Heart right ventricle (tissue), 15 donors: ENCODE measurements at regions not wholly inside any gene's neighbourhood (a gene's known extent, or its start where the extent isn't known, plus 50 kb on each side); places are given as distances from the start of the nearest gene placed in this dataset.

ENCODE experiments used
- ATAC-seq, 8 donors: fragments of 200-7000 bp; cut with Tn5 transposase; one replicate each; pipeline ENCODE4 v1.9.1; 2020; ENCODE audit warnings: mild to moderate bottlenecking in 8 of 8, moderate library complexity in 8 of 8, moderate number of reproducible peaks in 1 of 8
- DNase-seq, 2 donors: peaks; one replicate each; pipeline ENCODE4 v3.0.0-alpha.2; 2020
- H3K27ac ChIP-seq, 10 donors: fragments of 200-600 bp; sonication (generic) in 2 of 10; one replicate each; pipeline versions ENCODE4 v1.5.0 to v1.8.0; 2020 to 2022; ENCODE audit warnings: mild to moderate bottlenecking in 3 of 10
- H3K27me3 ChIP-seq, 7 donors: fragments of 200-600 bp; one replicate each; pipeline ENCODE4 v1.8.0; 2021 to 2022; ENCODE audit warnings: mild to moderate bottlenecking in 2 of 7
- H3K36me3 ChIP-seq, 9 donors: fragments of 200-600 bp; sonication (generic) in 1 of 9; one replicate each; pipeline versions ENCODE4 v1.5.0 to v1.8.0; 2020 to 2022; ENCODE audit warnings: mild to moderate bottlenecking in 2 of 9
- H3K4me1 ChIP-seq, 9 donors: fragments of 200-600 bp; sonication (generic) in 1 of 9; one replicate each; pipeline versions ENCODE4 v1.5.0 to v1.8.0; 2020 to 2022; ENCODE audit warnings: mild to moderate bottlenecking in 4 of 9
- H3K4me3 ChIP-seq, 10 donors: fragments of 200-600 bp; sonication (generic) in 2 of 10; one replicate each; pipeline versions ENCODE4 v1.5.0 to v1.8.0; 2020 to 2022; ENCODE audit warnings: mild to moderate bottlenecking in 7 of 10, moderate library complexity in 2 of 10
- H3K9me3 ChIP-seq, 11 donors: fragments of 200-600 bp in 10 of 11; sonication (generic) in 2 of 11; one replicate each; pipeline versions ENCODE4 v1.5.0 to v1.8.0; 2013 to 2022; ENCODE audit warnings: mild to moderate bottlenecking in 2 of 11, control low read depth in 1 of 11, moderate library complexity in 1 of 11
- intact Hi-C, 10 donors: fragments of 100-400 bp; cut with DNase I; formaldehyde crosslinking; loops; one replicate each; pipeline versions ENCODE4 v1.11.1 to v1.14.2; 2022
- TF ChIP-seq, protein P1 (sequence below), 9 donors: fragments of 200-600 bp; sonication (generic) in 2 of 9; IDR thresholded peaks; one replicate each; pipeline versions ENCODE4 v1.5.0 to v1.8.0; 2021 to 2022; ENCODE audit warnings: antibody characterized with exemption in 9 of 9, mild to moderate bottlenecking in 5 of 9, moderate library complexity in 1 of 9
- donor health status: Arrhythmogenic right ventricular cardiomyopathy.
- donor health status: ischemic (EF 13 %, LVEDD 7.1; RV severe dilation, severe dysfunction).
- donor health status: DM: no; HTN: yes; CAD: no.
- donor health status: DM: no; HTN: no; CAD: no.
- donor health status: ischemic (EF 25% LVEDD 6.9; RV normal size, moderate dysfunction).
- donor health status: ischemic (EF 25% LVEDD 5.7; RV mildly dilated, moderate dysfunction).
- donor health status: healthy.
- donor health status: DM: yes; HTN: yes; CAD: no.
- donor health status: Ischemic cardiomyopathy.
- donor health status: ischemic (EF 35%, LVEDD 5.7; RV mildly dilated, moderate dysfunction).
- donor health status: nonischemic (EF 11% LVEDD 7.7; RV severe dilation, severe dysfunction).
- donor health status: DM: yes; HTN: yes; CAD: no.
- donor health status: PGD.
- donor health status: ischemic (EF 29% LVEDD 5.4; RV normal size, mild dysfunction).
- donor health status: nonischemic (EF 23%, LVEDD 6.1; RV moderate dilation, normal function).

DNA sequence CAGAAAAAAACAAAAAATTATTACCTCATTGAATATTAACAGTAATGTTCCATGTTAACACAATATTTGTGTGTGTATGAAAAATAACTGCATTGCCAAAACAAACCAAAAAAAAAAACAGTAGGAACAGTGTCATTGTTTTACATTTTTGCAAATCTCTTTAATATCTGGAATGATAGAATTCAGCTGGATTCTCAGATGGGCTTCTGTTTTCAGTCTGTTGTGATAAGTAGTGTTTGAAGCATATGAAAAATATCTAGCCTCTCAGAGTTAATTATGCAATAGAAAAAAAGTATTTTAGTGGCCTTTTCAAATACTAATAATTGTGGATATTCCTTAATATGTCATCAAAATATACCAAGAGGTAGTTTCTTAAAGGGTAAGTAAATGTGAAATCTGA, 52.9 kb upstream of the RWDD3 start:
- peaks cover 0 to 31% (median 10%) of the 10 kb centered on the region in 9 donors for H3K4me1 ChIP-seq
- peak overlapping the region in 2 of 10 donors; percentile 1 to 43 for H3K27ac ChIP-seq
- no peak overlapping the region for H3K4me3 ChIP-seq
- no peak for DNase-seq
- peaks cover 0 to 2% (median 0%) of the 10 kb centered on the region in 9 donors for H3K36me3 ChIP-seq
- intact Hi-C loops, result no loop called here
- no peaks in the 10 kb centered on the region for H3K9me3 ChIP-seq
- no peaks in the 10 kb centered on the region for H3K27me3 ChIP-seq
- ATAC-seq, result no peak
- TF ChIP-seq, protein P1, sequence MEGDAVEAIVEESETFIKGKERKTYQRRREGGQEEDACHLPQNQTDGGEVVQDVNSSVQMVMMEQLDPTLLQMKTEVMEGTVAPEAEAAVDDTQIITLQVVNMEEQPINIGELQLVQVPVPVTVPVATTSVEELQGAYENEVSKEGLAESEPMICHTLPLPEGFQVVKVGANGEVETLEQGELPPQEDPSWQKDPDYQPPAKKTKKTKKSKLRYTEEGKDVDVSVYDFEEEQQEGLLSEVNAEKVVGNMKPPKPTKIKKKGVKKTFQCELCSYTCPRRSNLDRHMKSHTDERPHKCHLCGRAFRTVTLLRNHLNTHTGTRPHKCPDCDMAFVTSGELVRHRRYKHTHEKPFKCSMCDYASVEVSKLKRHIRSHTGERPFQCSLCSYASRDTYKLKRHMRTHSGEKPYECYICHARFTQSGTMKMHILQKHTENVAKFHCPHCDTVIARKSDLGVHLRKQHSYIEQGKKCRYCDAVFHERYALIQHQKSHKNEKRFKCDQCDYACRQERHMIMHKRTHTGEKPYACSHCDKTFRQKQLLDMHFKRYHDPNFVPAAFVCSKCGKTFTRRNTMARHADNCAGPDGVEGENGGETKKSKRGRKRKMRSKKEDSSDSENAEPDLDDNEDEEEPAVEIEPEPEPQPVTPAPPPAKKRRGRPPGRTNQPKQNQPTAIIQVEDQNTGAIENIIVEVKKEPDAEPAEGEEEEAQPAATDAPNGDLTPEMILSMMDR (IDR thresholded peaks at IDR 0.05), result no peak

DNA sequence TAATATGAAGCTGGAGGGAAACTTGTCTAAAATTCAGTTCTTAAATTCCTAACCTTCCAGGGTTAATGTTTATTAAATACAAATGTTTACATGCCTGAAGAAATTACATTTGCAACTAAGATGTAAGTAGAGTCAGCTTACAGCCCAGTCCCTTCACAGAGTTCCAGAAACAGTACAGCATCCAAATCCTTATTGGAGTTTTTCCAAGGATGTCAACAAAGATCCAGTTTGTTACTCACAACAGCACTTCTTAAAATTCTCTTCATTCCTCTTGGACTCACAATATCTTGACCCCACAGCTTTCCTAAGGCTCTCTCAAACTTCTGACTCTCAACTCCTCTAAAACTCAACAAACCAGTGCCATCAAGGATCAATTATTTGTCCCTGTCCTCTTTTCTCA, 50.1 kb upstream of the RWDD3 start:
- DNase-seq (no peak), ATAC-seq (no peak)
- no peaks in the 10 kb centered on the region for H3K27me3 ChIP-seq
- no peak overlapping the region for H3K4me3 ChIP-seq
- H3K27ac ChIP-seq, result no peak overlapping the region
- H3K9me3 ChIP-seq, result peaks cover 0 to 6% (median 0%) of the 10 kb centered on the region in 11 donors
- H3K36me3 ChIP-seq, result peaks cover 0 to 8% (median 0%) of the 10 kb centered on the region in 9 donors
- peaks cover 0 to 27% (median 10%) of the 10 kb centered on the region in 9 donors for H3K4me1 ChIP-seq
- intact Hi-C loops, result no loop called here
- TF ChIP-seq, protein P1 (IDR thresholded peaks at IDR 0.05), result no peak
